B cell (primary cell): ENCODE measurements at regions not wholly inside any gene's neighbourhood (a gene's known extent, or its start where the extent isn't known, plus 50 kb on each side); places are given as distances from the start of the nearest gene placed in this dataset.

Experiments used
- ATAC-seq: fragments of 200-7000 bp; cut with Tn5 transposase; one replicate; pipeline ENCODE4 v1.10.0; 2021; ENCODE audit warnings: low read depth, mild to moderate bottlenecking, moderate number of reproducible peaks, moderate library complexity
- CTCF ChIA-PET: fragments of 350-600 bp; sonication (Branson Sonifier 250); formaldehyde crosslinking; loops from one replicate; lab custom pipeline; 2021; ENCODE audit warnings: antibody characterized with exemption, inconsistent platforms; lab: Charles Lee
- POLR2A ChIA-PET: fragments of 350-600 bp; sonication (Branson Sonifier 250); formaldehyde crosslinking; loops from one replicate; lab custom pipeline; 2021; ENCODE audit warnings: antibody characterized with exemption; lab: Charles Lee
- DNase-seq: peaks from one replicate; pipeline ENCODE4 v3.0.0; 2013
- H2AFZ ChIP-seq: 2 replicates; pipeline ENCODE4 v1.6.1; 2012; ENCODE audit warnings: mild to moderate bottlenecking, low read depth, low read length; ENCODE audit not compliant: insufficient read depth, poor library complexity, severe bottlenecking
- H3K27ac ChIP-seq, 2 donors: 1 replicate in 1 of 2; 2 replicates in 1 of 2; pipeline ENCODE4 v1.5.1; 2012 to 2013; ENCODE audit warnings: low read length in 2 of 2, mild to moderate bottlenecking in 2 of 2, moderate library complexity in 1 of 2
- H3K27me3 ChIP-seq, 4 experiments: fragments of 200-600 bp in 1 of 4; sonication (generic) in 1 of 4; replicated peaks in 1 of 4; 1 replicate in 2 of 4; 2 replicates in 2 of 4; pipeline versions ENCODE4 v1.6.1 to v1.7.0; 2013 to 2016; ENCODE audit warnings: low read length in 3 of 4, mild to moderate bottlenecking in 2 of 4, mixed read lengths in 1 of 4, moderate library complexity in 1 of 4; ENCODE audit not compliant: insufficient read depth in 4 of 4, control insufficient read depth in 3 of 4; ENCODE audit errors: control extremely low read depth in 1 of 4
- H3K36me3 ChIP-seq, 2 experiments: replicated peaks in 1 of 2; 1 replicate in 1 of 2; 2 replicates in 1 of 2; pipeline versions ENCODE4 v1.6.1 to v1.7.1; 2013; ENCODE audit warnings: low read length in 1 of 2; ENCODE audit not compliant: insufficient read depth in 2 of 2, control insufficient read depth in 1 of 2; ENCODE audit errors: control extremely low read depth in 1 of 2, extremely low read depth in 1 of 2
- H3K4me1 ChIP-seq, 2 donors: fragments of 200-600 bp in 1 of 2; sonication (generic) in 1 of 2; 1 replicate in 1 of 2; 2 replicates in 1 of 2; pipeline versions ENCODE4 v1.5.1 to v1.6.1; 2013 to 2017; ENCODE audit warnings: low read length in 2 of 2; ENCODE audit not compliant: control insufficient read depth in 2 of 2, insufficient read depth in 2 of 2
- H3K4me2 ChIP-seq: replicated peaks from 2 replicates; pipeline ENCODE3; 2012; ENCODE audit warnings: mild to moderate bottlenecking, low read depth, low read length; ENCODE audit not compliant: poor library complexity, severe bottlenecking
- H3K4me3 ChIP-seq, 5 experiments: fragments of 200-600 bp in 1 of 5; sonication (generic) in 1 of 5; 1 replicate in 3 of 5; 2 replicates in 2 of 5; pipeline versions ENCODE4 v1.5.1 to v1.7.0; 2011 to 2016; ENCODE audit warnings: low read length in 4 of 5, mild to moderate bottlenecking in 4 of 5, low read depth in 2 of 5, control low read depth in 1 of 5, moderate library complexity in 1 of 5; ENCODE audit not compliant: insufficient read depth in 1 of 5; ENCODE audit errors: control extremely low read depth in 1 of 5, extremely low read depth in 1 of 5
- H3K79me2 ChIP-seq: fragments of 200-600 bp; sonication (generic); one replicate; pipeline ENCODE4 v1.6.0; 2016; ENCODE audit warnings: low read length; ENCODE audit not compliant: control insufficient read depth, insufficient read depth
- H3K9ac ChIP-seq: fragments of 200-600 bp; sonication (generic); 2 replicates; pipeline ENCODE4 v1.6.1; 2017; ENCODE audit warnings: mild to moderate bottlenecking, low read length, moderate library complexity
- H3K9me3 ChIP-seq, 3 donors: one replicate each; pipeline versions ENCODE4 v1.6.1 to v1.7.1; 2013; ENCODE audit warnings: low read length in 2 of 3; ENCODE audit not compliant: control insufficient read depth in 2 of 3, insufficient read depth in 1 of 3; ENCODE audit errors: control extremely low read depth in 1 of 3
- H4K20me1 ChIP-seq: 2 replicates; pipeline ENCODE4 v1.6.0; 2012; ENCODE audit warnings: mild to moderate bottlenecking, low read length; ENCODE audit not compliant: insufficient read depth, control insufficient read depth, poor library complexity, severe bottlenecking
- H3K27ac Mint-ChIP-seq: one replicate; pipeline ENCODE4 v1.8.0; 2021; ENCODE audit warnings: mixed read lengths
- H3K27me3 Mint-ChIP-seq: one replicate; pipeline ENCODE4 v1.8.0; 2021; ENCODE audit warnings: mixed read lengths
- H3K4me1 Mint-ChIP-seq: one replicate; pipeline ENCODE4 v1.8.0; 2021; ENCODE audit warnings: mixed read lengths
- H3K4me3 Mint-ChIP-seq: one replicate; pipeline ENCODE4 v1.8.0; 2021; ENCODE audit warnings: mixed read lengths
- H3K9me3 Mint-ChIP-seq: one replicate; pipeline ENCODE4 v1.8.0; 2022; ENCODE audit warnings: mixed read lengths; ENCODE audit not compliant: insufficient read depth
- CTCF ChIP-seq: fragments of 200-600 bp; IDR thresholded peaks from one replicate; pipeline ENCODE4 v1.8.0; 2022; ENCODE audit warnings: antibody characterized with exemption, mild to moderate bottlenecking
- EZH2 ChIP-seq: IDR thresholded peaks from 2 replicates; pipeline ENCODE4 v1.6.1; 2012; ENCODE audit warnings: borderline replicate concordance, low read depth, mild to moderate bottlenecking, moderate library complexity, low read length; ENCODE audit not compliant: insufficient read depth, poor library complexity, severe bottlenecking
- whole genome bisulfite sequencing: methylation state at CpG from one replicate; pipeline ENCODE4 v1.1.5; 2013; ENCODE audit warnings: missing lambda C conversion rate; ENCODE audit not compliant: insufficient coverage; 5-methylcytosine and 5-hydroxymethylcytosine counted together
- intact Hi-C: fragments of 100-400 bp; cut with micrococcal nuclease; formaldehyde crosslinking; loops from one replicate; pipeline ENCODE4 v1.10.0; 2022

- H3K27me3 ChIP-seq, result peaks cover 0 to 3% (median 0%) of the 10 kb centered on the region in 4 experiments
- no peaks in the 10 kb centered on the region for H3K79me2 ChIP-seq
- ChIA-PET CTCF (no interaction called here), POLR2A (no interaction called here)
- H3K9me3 ChIP-seq, result peaks cover 0 to 3% (median 0%) of the 10 kb centered on the region in 3 donors
- Mint-ChIP-seq H3K4me3 (no peak overlapping the region), H3K27me3 (peaks cover 22% of the 10 kb centered on the region), H3K27ac (no peak overlapping the region), H3K4me1 (no peaks in the 10 kb centered on the region), H3K9me3 (peaks cover 10% of the 10 kb centered on the region)
- H3K36me3 ChIP-seq, result no peaks in the 10 kb centered on the region
- H4K20me1 ChIP-seq, result no peaks in the 10 kb centered on the region
- H3K4me1 ChIP-seq, result no peaks in the 10 kb centered on the region
- no peak overlapping the region for H2AFZ ChIP-seq
- DNase-seq (no peak), ATAC-seq (no peak)
- TF ChIP-seq CTCF (no peak), EZH2 (no peak)
- intact Hi-C loops, result no loop called here
- no peak overlapping the region for H3K27ac ChIP-seq
- no peak overlapping the region for H3K4me2 ChIP-seq
- H3K4me3 ChIP-seq, result no peak overlapping the region
- no peak overlapping the region for H3K9ac ChIP-seq
- WGBS, result 100% methylated on average over 1 of the region's 1 CpG
Measured at GRCh38 chr10:10844251-10844650, 173.4 kb upstream of the CELF2 start.

GRCh38 chr10:10845185-10845584 is 172.5 kb upstream of the CELF2 start:
- no peak overlapping the region for H3K9ac ChIP-seq
- no peak overlapping the region for H3K4me2 ChIP-seq
- peaks cover 0 to 3% (median 0%) of the 10 kb centered on the region in 4 experiments for H3K27me3 ChIP-seq
- peaks cover 0 to under 1% (median 0%) of the 10 kb centered on the region in 3 donors for H3K9me3 ChIP-seq
- Mint-ChIP-seq H3K4me3 (no peak overlapping the region), H3K4me1 (no peaks in the 10 kb centered on the region), H3K27ac (no peak overlapping the region), H3K27me3 (peaks cover 26% of the 10 kb centered on the region), H3K9me3 (peaks cover 1% of the 10 kb centered on the region)
- H2AFZ ChIP-seq, result no peak overlapping the region
- H3K27ac ChIP-seq, result no peak overlapping the region
- ChIA-PET CTCF (no interaction called here), POLR2A (no interaction called here)
- no CpG with 5 or more reads among the region's 2 CpGs for WGBS
- no peaks in the 10 kb centered on the region for H3K4me1 ChIP-seq
- DNase-seq (no peak), ATAC-seq (no peak)
- intact Hi-C loops, result no loop called here
- H3K36me3 ChIP-seq, result no peaks in the 10 kb centered on the region
- H3K4me3 ChIP-seq, result no peak overlapping the region
- no peaks in the 10 kb centered on the region for H4K20me1 ChIP-seq
- TF ChIP-seq EZH2 (no peak), CTCF (no peak)
- no peaks in the 10 kb centered on the region for H3K79me2 ChIP-seq
